Tibial nerve (tissue), 3 donors: ENCODE measurements at regions not wholly inside any gene's neighbourhood (a gene's known extent, or its start where the extent isn't known, plus 50 kb on each side); places are given as distances from the start of the nearest gene placed in this dataset.

Source experiments
- CTCF ChIP-seq, 5 experiments: fragments of 200-600 bp in 3 of 5; fragments of 450-650 bp in 2 of 5; sonication (generic) in 3 of 5; IDR thresholded peaks; one replicate each; pipeline ENCODE4 v1.5.1; 2016 to 2019; ENCODE audit warnings: antibody characterized with exemption in 5 of 5, mild to moderate bottlenecking in 3 of 5, moderate library complexity in 2 of 5
- POLR2A ChIP-seq, 2 donors: fragments of 450-650 bp; IDR thresholded peaks; one replicate each; pipeline ENCODE4 v1.6.1; 2017; ENCODE audit warnings: antibody characterized with exemption in 2 of 2, mild to moderate bottlenecking in 2 of 2, moderate library complexity in 2 of 2

GRCh38 chr2:149986861-149987260 is 399.3 kb upstream of the MMADHC start:
- no peak for TF ChIP-seq CTCF (IDR thresholded peaks at IDR 0.05)
- no peak for TF ChIP-seq POLR2A (IDR thresholded peaks at IDR 0.05)
